Stimulated activated CD8-positive, alpha-beta memory T cell treated with anti-CD3 and anti-CD28 coated beads, Interleukin-4, amount 100 ng/mL, for 4 hours (primary cell): ENCODE measurements at regions not wholly inside any gene's neighbourhood (a gene's known extent, or its start where the extent isn't known, plus 50 kb on each side); places are given as distances from the start of the nearest gene placed in this dataset.

ENCODE experiments used
- DNase-seq, 2 donors: peaks; one replicate each; pipeline ENCODE4 v3.0.0-alpha.2; 2020; ENCODE audit warnings: low read depth in 2 of 2, low spot score in 1 of 2

- DNase-seq, result no peak
Measured at GRCh38 chr5:39580702-39581453, 156.1 kb upstream of the DAB2 start.

DNA sequence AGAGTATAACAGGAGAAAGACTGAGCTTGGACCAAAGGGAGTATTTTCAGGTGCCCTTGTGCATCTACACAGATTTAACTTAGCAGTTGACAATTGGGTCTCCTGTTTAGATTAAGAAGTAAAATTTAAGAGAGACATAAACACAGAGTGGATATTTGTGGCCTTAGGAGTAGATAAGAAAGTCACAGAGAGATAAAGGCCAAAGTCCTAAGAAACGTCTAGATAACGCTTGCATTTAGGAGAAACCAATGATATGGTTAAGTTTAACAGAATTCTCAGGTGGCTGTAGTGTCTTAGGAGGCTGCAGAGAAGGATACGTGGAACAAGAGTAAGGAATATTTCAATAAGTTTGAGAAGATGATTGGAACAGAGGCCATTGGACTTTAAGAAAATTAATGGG lies 155.0 kb upstream of the DAB2 start:
- DNase-seq, result no peak

GRCh38 chr5:39578887-39579497 lies 154.2 kb upstream of the DAB2 start:
- no peak for DNase-seq

DNA sequence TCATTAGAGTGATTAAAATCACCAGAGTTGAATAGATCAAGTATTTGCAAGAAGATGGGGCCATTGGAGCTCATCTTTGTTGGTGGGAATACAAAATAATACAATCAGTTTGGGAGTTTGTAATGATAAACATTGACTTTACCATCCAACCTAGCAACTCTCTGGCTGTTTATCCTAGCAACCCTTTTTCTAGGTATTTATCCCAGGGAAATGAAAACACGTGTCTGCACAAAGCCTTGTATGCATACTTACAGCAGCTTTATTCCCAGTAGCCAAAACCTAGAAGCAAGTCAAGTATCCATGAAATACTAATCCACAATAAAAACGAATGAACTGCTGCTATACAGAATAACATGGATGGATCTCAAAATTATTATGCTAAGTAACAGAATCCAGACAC lies 152.7 kb upstream of the DAB2 start:
- no peak for DNase-seq

DNA sequence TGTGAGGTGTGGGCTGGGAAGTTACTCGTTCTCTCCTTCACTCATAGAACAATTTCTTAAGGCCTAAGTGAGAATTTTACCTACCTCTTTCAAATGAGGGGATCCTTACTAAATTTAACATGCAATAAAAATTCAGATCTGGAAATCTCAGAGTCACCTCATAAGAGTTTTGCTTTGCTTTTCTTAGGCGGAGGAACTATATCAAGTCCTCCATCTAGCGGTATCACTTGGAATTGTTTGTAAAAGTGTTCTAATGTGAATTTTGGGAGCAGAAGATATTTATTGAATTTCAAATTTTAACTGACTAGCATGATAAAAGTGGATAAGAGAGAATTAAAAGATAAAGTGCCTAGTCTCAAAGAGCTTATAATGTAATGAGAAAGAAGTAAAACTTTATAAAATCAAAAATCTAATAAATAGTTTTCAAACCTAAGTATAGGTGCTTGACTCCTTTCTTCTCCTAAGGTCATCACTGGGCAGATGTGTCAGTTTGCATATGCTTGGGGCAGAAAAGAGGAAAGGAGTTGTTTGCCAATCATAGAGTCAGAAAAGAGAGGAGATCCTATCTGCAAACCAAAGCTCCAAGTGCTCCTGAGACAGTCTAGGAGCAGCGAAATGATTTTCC lies 145.7 kb upstream of the DAB2 start:
- no peak for DNase-seq

DNA sequence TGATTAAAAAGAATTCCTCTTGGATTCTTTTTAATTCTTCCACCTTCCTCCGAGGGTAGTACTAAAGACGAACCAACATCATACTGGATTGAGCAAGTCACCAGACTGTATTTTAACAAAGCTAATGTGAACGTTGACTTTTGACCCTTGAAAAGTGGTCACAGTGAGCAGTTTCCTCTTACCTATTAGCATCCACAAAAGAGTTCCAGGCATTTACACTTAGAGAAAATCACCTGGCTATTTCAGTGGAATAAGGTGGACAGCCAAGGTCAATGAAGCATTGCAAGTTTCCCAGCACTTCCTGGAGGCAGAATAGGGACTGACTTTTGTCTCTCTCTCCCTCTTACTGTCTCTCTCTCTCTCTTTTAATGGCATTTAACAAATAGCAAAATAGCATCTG lies 145.1 kb upstream of the DAB2 start:
- DNase-seq, result no peak

DNA sequence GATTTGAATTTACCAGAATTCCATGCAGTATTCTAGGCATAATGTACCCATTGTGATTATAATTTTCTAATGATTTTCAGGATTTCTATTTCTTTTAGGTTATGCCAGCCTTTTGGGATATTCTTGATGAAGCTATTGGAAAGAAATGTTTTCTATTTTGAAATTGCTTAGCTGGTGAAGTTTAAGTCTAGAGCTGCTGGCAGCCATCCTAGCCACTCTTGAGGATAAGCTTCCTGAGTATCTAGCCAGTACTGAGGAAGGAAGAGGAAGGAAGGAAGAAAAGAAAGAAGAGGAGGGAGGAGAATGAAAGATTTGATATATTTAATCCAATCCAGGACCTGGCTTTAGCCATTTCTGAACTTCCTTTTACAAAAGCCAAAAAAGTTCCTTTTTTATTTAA lies 142.1 kb upstream of the DAB2 start:
- DNase-seq, result no peak

DNA sequence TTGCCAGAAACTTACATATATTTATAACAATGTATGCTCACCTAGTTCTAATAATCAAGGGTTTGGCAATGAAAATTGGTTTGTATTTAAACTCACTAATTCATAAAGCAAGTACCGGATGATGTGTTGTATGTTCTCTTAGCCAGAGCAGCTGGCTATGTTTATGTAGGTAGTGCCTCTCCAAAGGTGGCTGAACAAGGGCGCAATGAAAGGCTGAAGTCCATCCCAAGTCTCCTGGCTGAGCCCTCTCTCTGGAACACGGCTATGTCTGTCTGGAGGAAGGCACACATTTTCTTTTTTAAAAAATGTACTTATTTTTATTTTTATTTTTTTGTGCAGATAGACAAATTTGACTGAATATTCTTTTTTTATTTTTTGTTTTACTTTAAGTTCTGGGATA lies 141.2 kb upstream of the DAB2 start:
- no peak for DNase-seq

DNA sequence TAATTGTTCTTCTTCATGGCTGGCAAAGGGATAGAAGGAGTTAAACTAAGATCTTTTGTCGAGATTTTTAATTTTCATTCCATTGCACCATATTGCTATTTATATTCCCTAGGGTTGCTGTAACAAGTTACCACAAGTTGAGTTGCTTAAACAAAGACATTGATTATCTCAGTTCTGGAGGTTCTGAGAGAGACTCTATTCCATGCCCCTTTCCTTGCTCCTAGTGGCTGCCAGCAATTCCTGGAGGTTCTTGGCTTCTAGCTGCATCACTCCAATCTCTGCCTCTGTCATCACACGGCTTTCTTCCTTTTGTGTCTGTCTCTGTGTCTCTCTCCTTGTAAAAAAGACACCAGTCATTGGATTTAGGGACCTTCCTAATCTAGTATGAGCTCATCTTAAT lies 136.6 kb upstream of the DAB2 start:
- no peak for DNase-seq

DNA sequence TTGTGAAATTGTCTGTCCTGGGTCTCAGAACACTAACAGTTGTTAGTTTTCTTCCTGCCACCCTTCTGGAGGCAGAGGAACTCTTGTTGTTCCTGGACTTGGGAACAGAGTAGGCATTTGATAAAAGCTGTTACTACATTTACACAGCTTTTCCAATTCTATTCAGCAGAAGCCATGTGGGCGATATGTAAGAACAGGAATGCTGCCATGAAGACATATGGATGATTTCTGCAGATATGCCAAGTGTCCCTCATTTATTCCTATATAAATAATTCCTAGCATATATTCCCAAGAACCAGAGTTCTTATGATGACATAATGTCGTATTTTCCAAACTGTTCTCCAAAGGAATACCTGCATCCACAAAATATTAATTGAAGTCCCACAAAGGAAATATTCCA lies 135.9 kb upstream of the DAB2 start:
- no peak for DNase-seq

- no peak for DNase-seq
Measured at GRCh38 chr5:39559923-39560322, 135.1 kb upstream of the DAB2 start.

GRCh38 chr5:39558541-39558940 lies 133.8 kb upstream of the DAB2 start:
- DNase-seq, result no peak

DNA sequence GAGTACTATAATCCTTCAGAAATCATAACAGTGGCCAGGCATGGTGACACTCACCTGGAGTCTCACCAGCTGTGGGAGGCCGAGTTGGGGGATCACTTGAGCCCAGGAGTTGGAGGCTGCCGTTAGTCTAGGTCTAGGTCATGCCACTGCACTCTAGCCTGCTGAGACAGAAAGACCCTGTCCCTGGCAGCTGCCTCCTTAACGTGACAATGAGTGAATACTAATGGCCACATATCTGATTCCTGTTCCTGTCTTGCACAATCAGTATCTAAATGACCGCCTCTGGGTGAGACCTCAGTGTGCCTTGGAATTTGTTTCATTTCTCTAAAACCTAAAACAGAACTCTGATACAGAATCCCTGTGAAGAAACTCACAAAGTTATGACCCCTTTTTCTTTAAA lies 131.0 kb upstream of the DAB2 start:
- DNase-seq, result no peak

GRCh38 chr5:39547553-39548154 lies 122.9 kb upstream of the DAB2 start:
- DNase-seq, result no peak

GRCh38 chr5:39544941-39545340 lies 120.2 kb upstream of the DAB2 start:
- DNase-seq, result no peak

GRCh38 chr5:39543335-39543734 lies 118.6 kb upstream of the DAB2 start:
- DNase-seq, result no peak

- no peak for DNase-seq
Measured at GRCh38 chr5:39542511-39543285, 117.9 kb upstream of the DAB2 start.

DNA sequence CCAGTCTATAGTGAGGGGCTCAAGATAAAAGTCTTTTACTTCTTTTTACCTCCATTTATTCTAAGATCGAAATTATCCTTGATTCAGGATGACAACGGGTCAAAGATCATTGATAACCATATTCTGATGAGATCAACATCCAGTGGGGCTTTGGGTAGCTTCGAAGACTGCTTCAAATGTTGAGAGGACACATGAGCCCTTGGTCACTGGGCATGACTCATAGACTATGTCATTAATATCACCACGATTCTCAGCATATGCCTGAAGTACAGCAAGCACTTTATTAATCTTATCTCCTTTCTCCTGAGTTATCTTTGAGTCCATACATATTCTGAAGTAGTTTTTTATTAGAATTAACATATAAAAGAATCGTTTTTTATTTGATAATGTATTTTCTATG lies 117.1 kb upstream of the DAB2 start:
- no peak for DNase-seq

DNA sequence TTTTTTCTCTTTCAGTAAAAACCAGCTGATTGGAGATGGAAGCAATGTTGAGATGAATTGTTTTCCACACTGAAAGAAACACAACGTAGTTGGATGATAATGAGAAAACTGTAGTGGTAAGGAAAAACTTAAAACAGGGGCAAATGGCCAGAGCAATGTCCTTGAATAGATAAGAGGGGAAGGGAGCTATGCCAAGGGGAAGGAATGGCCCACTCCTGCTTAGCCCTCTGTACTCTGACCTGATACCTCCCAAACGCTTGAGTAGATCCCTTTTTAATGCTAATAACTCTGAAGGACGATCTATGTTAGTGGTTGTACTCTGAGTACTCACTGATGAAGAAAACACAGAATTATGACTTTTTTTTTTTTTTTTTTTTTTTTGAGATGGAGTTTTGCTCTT lies 114.7 kb upstream of the DAB2 start:
- no peak for DNase-seq

DNA sequence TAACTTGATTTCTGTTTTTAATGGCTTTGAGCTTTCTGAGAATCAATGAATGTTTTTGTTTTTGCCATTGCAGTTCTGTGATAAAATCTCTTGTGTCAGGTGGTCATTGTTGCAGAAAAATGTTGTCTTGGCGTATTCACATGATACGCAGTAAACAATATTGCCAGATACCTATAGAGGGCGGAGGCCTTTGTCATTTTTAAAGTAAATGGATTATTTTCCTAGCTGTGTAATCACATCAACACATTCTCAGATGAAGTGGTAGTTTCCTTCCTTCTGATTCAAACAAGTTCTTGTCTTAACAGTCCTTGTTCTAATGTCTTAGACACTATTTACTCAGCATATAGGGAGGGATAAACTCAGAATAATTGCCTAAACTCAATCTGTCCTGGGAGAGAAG lies 109.9 kb upstream of the DAB2 start:
- DNase-seq, result no peak

DNA sequence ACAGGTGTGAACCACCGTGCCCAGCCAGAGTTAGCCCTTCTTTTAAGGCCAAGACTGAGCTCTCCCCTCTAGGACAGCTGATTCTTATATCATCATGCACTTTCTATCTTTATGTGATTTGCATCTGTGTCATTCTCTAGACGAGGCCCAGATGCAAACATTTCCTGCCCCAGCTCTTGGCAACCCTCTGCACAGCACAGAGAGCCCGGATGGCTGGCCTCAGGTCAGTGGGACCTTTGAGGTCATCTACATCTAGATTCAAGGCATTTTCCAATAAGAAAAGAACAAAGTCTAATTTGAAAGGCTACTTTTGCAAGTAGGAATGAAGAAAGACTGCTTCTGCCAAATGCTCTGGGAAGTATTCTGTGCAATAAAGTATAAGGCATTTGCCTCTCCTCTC lies 109.0 kb upstream of the DAB2 start:
- DNase-seq, result no peak

DNA sequence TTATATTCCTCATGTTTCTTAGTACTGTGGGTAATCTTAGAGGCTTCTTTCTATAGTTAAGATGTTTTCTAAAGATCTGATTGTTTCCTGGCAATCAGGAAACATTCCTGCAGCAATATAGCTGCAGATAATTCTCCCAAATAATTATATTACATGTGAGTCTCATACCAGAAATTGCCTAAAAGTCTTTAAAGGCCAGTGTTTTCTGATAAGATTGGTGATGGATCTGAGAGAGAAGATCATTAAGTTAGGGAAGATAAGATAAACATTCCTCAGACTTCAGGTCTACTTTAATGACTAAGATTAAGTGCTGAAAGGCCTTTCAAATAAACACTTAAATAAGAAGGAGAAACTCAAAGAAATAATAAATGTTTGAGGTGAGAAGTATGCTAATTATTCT lies 107.7 kb upstream of the DAB2 start:
- no peak for DNase-seq
